H9 (cell line): ENCODE measurements at regions not wholly inside any gene's neighbourhood (a gene's known extent, or its start where the extent isn't known, plus 50 kb on each side); places are given as distances from the start of the nearest gene placed in this dataset.

Experiments
- DNase-seq: peaks from one replicate; pipeline ENCODE4 v3.0.0-alpha.2; 2017
- H2AFZ ChIP-seq: one replicate; pipeline ENCODE4 v1.6.1; 2013; ENCODE audit warnings: mild to moderate bottlenecking, low read length, control low read depth, moderate library complexity
- H2AK5ac ChIP-seq: 2 replicates; pipeline ENCODE4 v1.6.1; 2013; ENCODE audit warnings: low read length, control low read depth, mixed read lengths; ENCODE audit not compliant: insufficient read length
- H2BK120ac ChIP-seq: one replicate; pipeline ENCODE4 v1.6.1; 2013; ENCODE audit warnings: low read depth, mild to moderate bottlenecking, low read length, control low read depth, inconsistent platforms; ENCODE audit not compliant: poor library complexity, severe bottlenecking
- H2BK12ac ChIP-seq: 2 replicates; pipeline ENCODE4 v1.6.1; 2013; ENCODE audit warnings: low read length, control low read depth, mixed read lengths, low read depth; ENCODE audit not compliant: insufficient read length
- H2BK15ac ChIP-seq: 2 replicates; pipeline ENCODE4 v1.6.1; 2013; ENCODE audit warnings: low read depth, low read length, control low read depth
- H2BK20ac ChIP-seq: one replicate; pipeline ENCODE4 v1.6.1; 2013; ENCODE audit warnings: low read depth, mild to moderate bottlenecking, low read length, control low read depth, inconsistent platforms; ENCODE audit not compliant: poor library complexity, severe bottlenecking
- H2BK5ac ChIP-seq: 2 replicates; pipeline ENCODE4 v1.6.1; 2013; ENCODE audit warnings: low read length, control low read depth, mixed read lengths; ENCODE audit not compliant: insufficient read length
- H3K14ac ChIP-seq: 2 replicates; pipeline ENCODE4 v1.6.1; 2013; ENCODE audit warnings: low read length, control low read depth; ENCODE audit not compliant: insufficient read depth
- H3K18ac ChIP-seq: 2 replicates; pipeline ENCODE4 v1.6.1; 2013; ENCODE audit warnings: low read depth, mild to moderate bottlenecking, mixed read lengths, low read length, control low read depth; ENCODE audit not compliant: insufficient read length
- H3K23ac ChIP-seq: 2 replicates; pipeline ENCODE4 v1.6.1; 2013; ENCODE audit warnings: low read length, control low read depth, mixed read lengths, low read depth; ENCODE audit not compliant: insufficient read length
- H3K23me2 ChIP-seq: 2 replicates; pipeline ENCODE4 v1.6.1; 2013; ENCODE audit warnings: low read depth, mild to moderate bottlenecking, mixed read lengths, low read length, control low read depth; ENCODE audit not compliant: insufficient read length, poor library complexity, severe bottlenecking
- H3K27ac ChIP-seq: 2 replicates; pipeline ENCODE4 v1.5.1; 2013; ENCODE audit warnings: low read length, control low read depth, mixed read lengths, low read depth; ENCODE audit not compliant: insufficient read length
- H3K27me3 ChIP-seq: 2 replicates; pipeline ENCODE4 v1.6.1; 2013; ENCODE audit warnings: low read length, control low read depth, inconsistent platforms; ENCODE audit not compliant: insufficient read depth
- H3K4ac ChIP-seq: 2 replicates; pipeline ENCODE4 v1.6.1; 2013; ENCODE audit warnings: low read depth, mild to moderate bottlenecking, control low read depth, inconsistent platforms, low read length, moderate library complexity
- H3K4me1 ChIP-seq: 2 replicates; pipeline ENCODE4 v1.6.1; 2013; ENCODE audit warnings: low read length, control low read depth, inconsistent platforms; ENCODE audit not compliant: insufficient read depth
- H3K4me2 ChIP-seq: 2 replicates; pipeline ENCODE4 v1.6.1; 2013; ENCODE audit warnings: low read length, control low read depth, mixed read lengths; ENCODE audit not compliant: insufficient read length, insufficient read depth
- H3K56ac ChIP-seq: 2 replicates; pipeline ENCODE4 v1.6.1; 2013; ENCODE audit warnings: low read depth, mild to moderate bottlenecking, mixed read lengths, low read length, control low read depth; ENCODE audit not compliant: insufficient read length
- H3K79me1 ChIP-seq: 2 replicates; pipeline ENCODE4 v1.6.1; 2013; ENCODE audit warnings: low read depth, mild to moderate bottlenecking, moderate library complexity, low read length, control low read depth, inconsistent platforms; ENCODE audit not compliant: insufficient read depth, poor library complexity, severe bottlenecking
- H3K79me2 ChIP-seq: 2 replicates; pipeline ENCODE4 v1.6.1; 2013; ENCODE audit warnings: low read length, control low read depth, inconsistent platforms; ENCODE audit not compliant: insufficient read depth
- H3K9ac ChIP-seq: 2 replicates; pipeline ENCODE4 v1.6.1; 2013; ENCODE audit warnings: low read length, control low read depth, mixed read lengths; ENCODE audit not compliant: insufficient read length; ENCODE audit errors: extremely low read depth
- H3K9me3 ChIP-seq: one replicate; pipeline ENCODE4 v1.6.1; 2013; ENCODE audit warnings: low read depth, low read length, inconsistent platforms; ENCODE audit not compliant: control insufficient read depth
- H3T11ph ChIP-seq: one replicate; pipeline ENCODE4 v1.6.1; 2013; ENCODE audit warnings: mild to moderate bottlenecking, low read length, control low read depth, inconsistent platforms
- H4K20me1 ChIP-seq: one replicate; pipeline ENCODE4 v1.6.1; 2013; ENCODE audit not compliant: control insufficient read depth, insufficient read length, insufficient read depth
- H4K5ac ChIP-seq: 2 replicates; pipeline ENCODE4 v1.6.1; 2013; ENCODE audit warnings: low read depth, mild to moderate bottlenecking, mixed read lengths, low read length, control low read depth; ENCODE audit not compliant: insufficient read length
- H4K8ac ChIP-seq: replicated peaks from 2 replicates; pipeline ENCODE4 v1.6.1; 2013; ENCODE audit warnings: low read length, control low read depth, mixed read lengths, low read depth; ENCODE audit not compliant: insufficient read length
- H4K91ac ChIP-seq: 2 replicates; pipeline ENCODE4 v1.6.1; 2013; ENCODE audit warnings: low read depth, mild to moderate bottlenecking, moderate library complexity, mixed read lengths, low read length, control low read depth; ENCODE audit not compliant: insufficient read length
- H3K27ac Mint-ChIP-seq, 3 experiments: 2 replicates in 2 of 3; 3 replicates in 1 of 3; pipeline ENCODE4 v1.8.0; 2020 to 2021; ENCODE audit warnings: mixed read lengths in 3 of 3, mild to moderate bottlenecking in 1 of 3, moderate library complexity in 1 of 3
- H3K27me3 Mint-ChIP-seq: 2 replicates; pipeline ENCODE4 v1.8.0; 2021; ENCODE audit warnings: low read depth, mild to moderate bottlenecking, moderate library complexity, mixed read lengths
- H3K36me3 Mint-ChIP-seq, 3 experiments: 2 replicates in 2 of 3; 3 replicates in 1 of 3; pipeline ENCODE4 v1.8.0; 2020 to 2021; ENCODE audit warnings: low read depth in 3 of 3, mixed read lengths in 3 of 3; ENCODE audit not compliant: insufficient read depth in 1 of 3
- H3K4me1 Mint-ChIP-seq, 2 experiments: 2 replicates each; pipeline ENCODE4 v1.8.0; 2020; ENCODE audit warnings: mixed read lengths in 2 of 2
- H3K4me3 Mint-ChIP-seq, 2 experiments: 2 replicates in 1 of 2; 3 replicates in 1 of 2; pipeline ENCODE4 v1.8.0; 2020 to 2021; ENCODE audit warnings: mild to moderate bottlenecking in 2 of 2, mixed read lengths in 2 of 2, moderate library complexity in 1 of 2
- H3K9me3 Mint-ChIP-seq, 2 experiments: 2 replicates in 1 of 2; 3 replicates in 1 of 2; pipeline ENCODE4 v1.8.0; 2020; ENCODE audit warnings: mild to moderate bottlenecking in 2 of 2, mixed read lengths in 2 of 2, moderate library complexity in 1 of 2
- WGBS: extraction: QIAGEN DNeasy Blood & Tissue Kit; methylation state at CpG from one replicate; pipeline ENCODE4 v1.1.7; 2013; ENCODE audit warnings: missing lambda C conversion rate, low lambda C conversion rate, mixed read lengths; ENCODE audit not compliant: insufficient read length; ENCODE audit errors: extremely low coverage; 5-methylcytosine and 5-hydroxymethylcytosine counted together
- TF ChIP-seq, protein P1 (sequence below): fragments of 200-600 bp; sonication (generic); conservative IDR thresholded peaks from 3 replicates; pipeline ENCODE4 v1.8.0; 2021; ENCODE audit warnings: antibody characterized with exemption, mild to moderate bottlenecking

- H3K79me1 ChIP-seq, result no peaks in the 10 kb centered on the region
- H3K4me1 ChIP-seq, result peaks cover 6% of the 10 kb centered on the region
- H3K23me2 ChIP-seq, result no peaks in the 10 kb centered on the region
- no CpG with 5 or more reads among the region's 1 CpG for WGBS
- peaks cover 17 to 24% of the 10 kb centered on the region in 2 experiments for H3K4me1 Mint-ChIP-seq
- no peak overlapping the region for H2BK20ac ChIP-seq
- H3T11ph ChIP-seq, result no peak overlapping the region
- H3K9me3 Mint-ChIP-seq, result peaks cover 12 to 17% of the 10 kb centered on the region in 2 experiments
- TF ChIP-seq, protein P1, sequence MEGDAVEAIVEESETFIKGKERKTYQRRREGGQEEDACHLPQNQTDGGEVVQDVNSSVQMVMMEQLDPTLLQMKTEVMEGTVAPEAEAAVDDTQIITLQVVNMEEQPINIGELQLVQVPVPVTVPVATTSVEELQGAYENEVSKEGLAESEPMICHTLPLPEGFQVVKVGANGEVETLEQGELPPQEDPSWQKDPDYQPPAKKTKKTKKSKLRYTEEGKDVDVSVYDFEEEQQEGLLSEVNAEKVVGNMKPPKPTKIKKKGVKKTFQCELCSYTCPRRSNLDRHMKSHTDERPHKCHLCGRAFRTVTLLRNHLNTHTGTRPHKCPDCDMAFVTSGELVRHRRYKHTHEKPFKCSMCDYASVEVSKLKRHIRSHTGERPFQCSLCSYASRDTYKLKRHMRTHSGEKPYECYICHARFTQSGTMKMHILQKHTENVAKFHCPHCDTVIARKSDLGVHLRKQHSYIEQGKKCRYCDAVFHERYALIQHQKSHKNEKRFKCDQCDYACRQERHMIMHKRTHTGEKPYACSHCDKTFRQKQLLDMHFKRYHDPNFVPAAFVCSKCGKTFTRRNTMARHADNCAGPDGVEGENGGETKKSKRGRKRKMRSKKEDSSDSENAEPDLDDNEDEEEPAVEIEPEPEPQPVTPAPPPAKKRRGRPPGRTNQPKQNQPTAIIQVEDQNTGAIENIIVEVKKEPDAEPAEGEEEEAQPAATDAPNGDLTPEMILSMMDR, result no peak
- H3K4me3 Mint-ChIP-seq, result no peak overlapping the region
- H4K8ac ChIP-seq, result no peak overlapping the region
- no peak overlapping the region for H2BK120ac ChIP-seq
- H3K27me3 ChIP-seq, result no peaks in the 10 kb centered on the region
- H3K27me3 Mint-ChIP-seq, result no peaks in the 10 kb centered on the region
- H3K36me3 Mint-ChIP-seq, result peaks cover 7 to 21% (median 16%) of the 10 kb centered on the region in 3 experiments; a peak in 6 of 7 replicates
- H3K27ac Mint-ChIP-seq, result peak overlapping the region in 2 of 3 experiments; percentile 58 to 83; a peak in 3 of 7 replicates
- no peaks in the 10 kb centered on the region for H4K20me1 ChIP-seq
- H2BK15ac ChIP-seq, result no peak overlapping the region
- H3K79me2 ChIP-seq, result no peaks in the 10 kb centered on the region
- no peak for DNase-seq
- no peak overlapping the region for H3K23ac ChIP-seq
- H3K56ac ChIP-seq, result no peak overlapping the region
- H3K14ac ChIP-seq, result no peak overlapping the region
- no peak overlapping the region for H4K91ac ChIP-seq
- no peak overlapping the region for H4K5ac ChIP-seq
- H3K9me3 ChIP-seq, result no peaks in the 10 kb centered on the region
- no peak overlapping the region for H3K4me2 ChIP-seq
- H3K27ac ChIP-seq, result no peak overlapping the region
- H2AFZ ChIP-seq, result no peak overlapping the region
- H2BK12ac ChIP-seq, result no peak overlapping the region
- H2AK5ac ChIP-seq, result no peak overlapping the region
- no peak overlapping the region for H3K4ac ChIP-seq
- no peak overlapping the region for H3K18ac ChIP-seq
- no peak overlapping the region for H3K9ac ChIP-seq
- no peak overlapping the region for H2BK5ac ChIP-seq
Observed at GRCh38 chr12:97097734-97098133, 190.7 kb downstream of the NEDD1 start.
